Transverse colon (tissue), 4 donors: ENCODE measurements at regions not wholly inside any gene's neighbourhood (a gene's known extent, or its start where the extent isn't known, plus 50 kb on each side); places are given as distances from the start of the nearest gene placed in this dataset.

ENCODE experiments used
- DNase-seq: peaks from one replicate; pipeline ENCODE4 v3.0.0-alpha.2; 2019
- H3K27ac ChIP-seq, 4 donors: fragments of 200-600 bp; sonication (generic); 2 replicates each; pipeline ENCODE4 v1.5.1; 2016 to 2018; ENCODE audit warnings: inconsistent platforms in 4 of 4
- H3K27me3 ChIP-seq: fragments of 200-600 bp; sonication (generic); 2 replicates; pipeline ENCODE4 v1.5.1; 2017; ENCODE audit warnings: inconsistent platforms
- H3K36me3 ChIP-seq, 4 donors: fragments of 200-600 bp; sonication (generic); 2 replicates each; pipeline ENCODE4 v1.5.1; 2017 to 2019; ENCODE audit warnings: inconsistent platforms in 4 of 4
- H3K4me1 ChIP-seq, 4 donors: fragments of 200-600 bp; sonication (generic); 2 replicates each; pipeline ENCODE4 v1.5.1; 2017 to 2020; ENCODE audit warnings: inconsistent platforms in 4 of 4
- H3K4me3 ChIP-seq, 4 donors: fragments of 200-600 bp; sonication (generic); 1 replicate in 1 of 4; 2 replicates in 3 of 4; pipeline versions ENCODE4 v1.5.1 to v1.6.1; 2017 to 2019; ENCODE audit warnings: inconsistent platforms in 4 of 4
- H3K9me3 ChIP-seq, 2 donors: fragments of 200-600 bp; sonication (generic); 2 replicates each; pipeline ENCODE4 v1.5.1; 2017 to 2019; ENCODE audit warnings: inconsistent platforms in 2 of 2
- CTCF ChIP-seq, 5 experiments: fragments of 200-600 bp in 3 of 5; fragments of 450-650 bp in 2 of 5; sonication (generic) in 3 of 5; IDR thresholded peaks; 1 replicate in 2 of 5; 2 replicates in 3 of 5; pipeline ENCODE4 v1.5.1; 2016 to 2017; ENCODE audit warnings: antibody characterized with exemption in 5 of 5, inconsistent platforms in 3 of 5, mild to moderate bottlenecking in 2 of 5, moderate library complexity in 1 of 5
- EP300 ChIP-seq: sonication (generic); formaldehyde crosslinking; IDR thresholded peaks from one replicate; pipeline ENCODE4 v1.6.1; 2017; ENCODE audit warnings: antibody characterized with exemption, low read depth
- POLR2A ChIP-seq: fragments of 450-650 bp; IDR thresholded peaks from one replicate; pipeline ENCODE4 v1.6.1; 2016; ENCODE audit warnings: antibody characterized with exemption, mild to moderate bottlenecking, moderate library complexity
- POLR2AphosphoS5 ChIP-seq, 3 donors: sonication (generic); formaldehyde crosslinking; IDR thresholded peaks; one replicate each; pipeline ENCODE4 v1.6.1; 2016; ENCODE audit warnings: antibody characterized with exemption in 3 of 3
- WGBS, 2 donors: methylation state at CpG; one replicate each; pipeline ENCODE4 v1.1.5; 2018; ENCODE audit warnings: low coverage in 1 of 2; 5-methylcytosine and 5-hydroxymethylcytosine counted together
- in situ Hi-C, 4 donors: fragments of 200-750 bp; cut with MboI; loops; one replicate each; pipeline versions ENCODE4 v1.15.0 to v1.15.1; 2017; ENCODE audit warnings: low sequenced_read_pairs in 3 of 4, low pct_ligation_motif_present in 1 of 4, low pct_unique_long_range_greater_than_20kb in 1 of 4
- intact Hi-C: fragments of 100-400 bp; cut with DNase I; formaldehyde crosslinking; loops from one replicate; pipeline ENCODE4 v1.15.1; 2023; ENCODE audit warnings: low total_unique reads

- WGBS, 2 donors: 83 to 88% methylated on average over 1 of the region's 1 CpG
- H3K36me3 ChIP-seq: no peaks in the 10 kb centered on the region
- peak overlapping the region in 2 of 4 donors; percentile 1 to 34 for H3K27ac ChIP-seq
- intact Hi-C loops: no loop called here
- no peaks in the 10 kb centered on the region for H3K4me1 ChIP-seq
- TF ChIP-seq POLR2A (no peak), POLR2AphosphoS5 (IDR thresholded peaks at IDR 0.05) (no peak), EP300 (no peak), CTCF (IDR thresholded peaks at IDR 0.05) (no peak)
- DNase-seq: no peak
- no peak overlapping the region for H3K4me3 ChIP-seq
- no peaks in the 10 kb centered on the region for H3K9me3 ChIP-seq
- in situ Hi-C loops: no loop called here
- H3K27me3 ChIP-seq: no peaks in the 10 kb centered on the region
These were observed 121.3 kb downstream of the KCTD12 start for GRCh38 chr13:76764916-76765315.

- 62% methylated on average over 1 of the region's 1 CpG; no CpG with 5 or more reads in 1 of the 2 donors for WGBS, 2 donors
- intact Hi-C loops (no loop called here), in situ Hi-C loops (no loop called here)
- Histone ChIP-seq H3K27me3 (no peaks in the 10 kb centered on the region), H3K36me3 (no peaks in the 10 kb centered on the region), H3K4me1 (no peaks in the 10 kb centered on the region), H3K9me3 (no peaks in the 10 kb centered on the region), H3K27ac (peak overlapping the region in 2 of 4 donors; percentile 1 to 34), H3K4me3 (no peak overlapping the region)
- TF ChIP-seq POLR2A: no peak
- no peak for TF ChIP-seq CTCF (IDR thresholded peaks at IDR 0.05)
- TF ChIP-seq EP300: no peak
- TF ChIP-seq POLR2AphosphoS5 (IDR thresholded peaks at IDR 0.05): no peak
- DNase-seq: peak; percentile 16
These were observed 121.8 kb downstream of the KCTD12 start for GRCh38 chr13:76764429-76764828.

GRCh38 chr13:76762721-76763120 is 123.5 kb downstream of the KCTD12 start:
- no peak for DNase-seq
- no peak overlapping the region for H3K27ac ChIP-seq
- in situ Hi-C loops: no loop called here
- intact Hi-C loops: no loop called here
- no peak for TF ChIP-seq CTCF (IDR thresholded peaks at IDR 0.05)
- TF ChIP-seq POLR2A: no peak
- no peak for TF ChIP-seq EP300
- no peak for TF ChIP-seq POLR2AphosphoS5 (IDR thresholded peaks at IDR 0.05)
- H3K9me3 ChIP-seq: no peaks in the 10 kb centered on the region
- 51 to 56% methylated on average over 2 of the region's 2 CpGs for WGBS, 2 donors
- no peak overlapping the region for H3K4me3 ChIP-seq
- no peaks in the 10 kb centered on the region for H3K27me3 ChIP-seq
- no peaks in the 10 kb centered on the region for H3K36me3 ChIP-seq
- H3K4me1 ChIP-seq: no peaks in the 10 kb centered on the region

GRCh38 chr13:76759877-76760276 is 126.3 kb downstream of the KCTD12 start:
- no peak for TF ChIP-seq POLR2A
- TF ChIP-seq CTCF (IDR thresholded peaks at IDR 0.05): no peak
- TF ChIP-seq EP300: no peak
- TF ChIP-seq POLR2AphosphoS5 (IDR thresholded peaks at IDR 0.05): no peak
- intact Hi-C loops: no loop called here
- Histone ChIP-seq H3K36me3 (no peaks in the 10 kb centered on the region), H3K27ac (no peak overlapping the region), H3K4me3 (no peak overlapping the region), H3K9me3 (no peaks in the 10 kb centered on the region), H3K27me3 (no peaks in the 10 kb centered on the region), H3K4me1 (no peaks in the 10 kb centered on the region)
- in situ Hi-C loops: no loop called here
- no peak for DNase-seq
- WGBS, 2 donors: 71 to 93% methylated on average over 1 of the region's 1 CpG
